NCI-H2107 treated with DMSO at 0.1 percent for 48 hours (cell line): ENCODE measurements at regions not wholly inside any gene's neighbourhood (a gene's known extent, or its start where the extent isn't known, plus 50 kb on each side); places are given as distances from the start of the nearest gene placed in this dataset.
"Not testable (repeated sequence)": the region's sequence is repeated elsewhere in the genome, so short reads cannot be mapped to it uniquely, and the experiment has no call there.

Source experiments
- DNase-seq: peaks from one replicate; lab custom pipeline; 2025; ENCODE audit not compliant: unreplicated experiment; lab: John Stamatoyannopoulos, UW

DNA sequence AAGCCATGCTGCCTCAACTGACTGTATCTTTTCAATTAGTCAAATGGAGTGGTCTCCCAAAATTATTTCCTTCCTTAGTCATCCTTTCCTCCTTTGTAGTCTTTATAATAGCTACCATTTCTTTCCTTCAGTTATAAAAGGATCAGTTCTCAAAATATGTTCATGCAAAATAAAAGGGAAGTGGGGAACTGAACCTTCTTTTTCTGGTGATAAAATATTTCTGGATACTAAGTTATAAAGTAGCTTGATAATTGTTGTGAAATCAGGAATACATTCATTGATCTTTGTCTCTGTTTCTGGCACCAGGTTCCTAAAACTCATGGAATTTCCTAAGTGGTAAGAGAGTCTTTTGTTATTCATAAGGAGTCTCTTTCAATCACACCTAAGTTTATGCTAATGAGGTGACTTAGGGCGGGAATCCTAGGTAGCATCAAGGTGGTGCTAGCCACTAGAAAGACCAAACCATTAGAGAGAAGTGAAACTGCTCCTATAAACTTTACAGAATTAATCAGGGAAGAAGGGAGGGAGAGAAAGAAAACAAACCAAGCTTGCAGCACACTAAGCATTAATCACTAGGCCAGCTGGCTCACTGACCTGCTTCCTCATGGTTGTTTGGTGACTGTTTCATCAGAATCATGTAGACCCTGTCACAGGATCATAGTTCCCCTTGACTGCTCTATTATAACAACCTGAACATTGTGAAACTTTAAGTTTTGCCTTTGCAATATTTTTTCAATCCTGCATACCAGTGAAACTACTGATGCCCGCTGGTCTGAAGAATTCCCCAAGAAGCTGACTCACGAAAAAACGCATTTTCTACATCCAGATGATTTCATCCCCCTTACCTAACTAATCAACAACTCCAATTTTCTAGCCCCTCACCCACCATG lies 161.6 kb upstream of the PTBP2 start:
- no peak for DNase-seq

DNA sequence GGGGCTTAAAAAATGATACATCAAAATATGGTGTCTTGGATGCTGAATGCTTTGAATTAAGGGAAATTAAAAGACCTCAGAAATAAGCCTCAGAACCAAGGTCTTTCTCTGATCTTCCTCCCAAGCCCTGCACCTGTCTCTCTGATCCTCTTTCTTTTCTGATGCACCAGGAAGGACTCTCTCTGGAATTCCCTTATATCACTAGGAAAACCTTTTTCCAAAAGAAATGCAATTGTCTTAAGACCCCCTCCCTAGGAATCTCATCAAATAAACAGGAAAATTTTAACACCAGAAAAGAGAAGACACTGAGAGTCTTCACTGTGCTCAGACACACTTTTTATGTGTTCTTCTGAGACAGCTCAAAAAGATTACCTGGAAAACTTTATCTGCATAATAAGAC lies 159.5 kb upstream of the PTBP2 start:
- DNase-seq, result no peak

DNA sequence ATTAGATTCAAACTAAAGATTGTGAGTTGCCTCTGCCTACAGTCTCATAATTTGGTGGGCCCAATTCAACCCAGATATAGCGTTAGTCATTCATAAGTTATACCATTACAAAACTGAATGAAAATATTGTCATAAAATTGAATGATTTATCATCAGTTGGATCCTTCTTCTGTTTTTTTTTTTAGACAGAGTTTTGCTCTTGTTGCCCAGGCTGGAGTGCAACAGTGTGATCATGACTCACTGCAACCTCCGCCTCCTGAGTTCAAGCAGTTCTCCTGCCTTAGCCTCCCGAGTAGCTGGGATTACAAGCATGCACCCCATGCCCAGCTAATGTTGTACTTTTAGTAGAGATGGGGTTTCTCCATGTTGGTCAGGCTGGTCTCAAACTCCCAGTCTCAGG lies 157.2 kb upstream of the PTBP2 start:
- DNase-seq, result not testable (repeated sequence)

DNA sequence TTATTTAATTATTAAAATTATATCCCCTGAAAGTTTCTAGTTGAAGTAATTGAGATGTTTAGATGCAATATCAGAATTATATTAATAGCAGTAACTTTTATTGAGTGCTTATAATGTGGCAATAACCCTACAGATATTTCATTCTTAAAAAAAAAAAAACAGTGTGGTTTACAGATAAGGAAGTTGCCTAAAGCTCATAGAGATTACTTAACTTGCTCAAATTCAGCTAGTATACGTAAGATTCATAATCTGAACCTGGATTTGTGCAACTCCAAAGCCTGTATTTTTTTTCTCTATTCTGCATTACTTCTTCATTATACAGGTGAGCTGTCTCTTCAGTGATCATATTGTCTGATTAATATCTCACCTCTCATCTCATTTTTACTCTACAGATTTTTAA lies 156.0 kb upstream of the PTBP2 start:
- DNase-seq, result no peak

DNA sequence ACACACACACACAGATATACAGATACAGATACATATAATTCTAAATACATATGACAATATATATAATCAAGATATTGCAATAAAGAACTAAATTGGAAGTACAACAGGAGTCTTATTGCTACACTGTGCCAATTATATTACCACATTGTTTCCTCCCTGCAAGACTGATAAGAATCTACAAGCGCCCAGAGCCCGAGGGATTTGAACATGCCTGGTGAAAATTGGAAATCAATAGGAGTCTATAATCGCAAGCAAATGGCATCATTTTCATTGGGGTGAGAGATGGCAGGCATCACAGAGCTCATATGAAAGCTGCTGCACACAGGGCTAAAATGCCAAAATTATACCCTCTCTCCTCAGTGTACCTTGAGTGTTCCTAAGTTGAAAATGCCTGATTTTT lies 152.9 kb upstream of the PTBP2 start:
- DNase-seq, result no peak

DNA sequence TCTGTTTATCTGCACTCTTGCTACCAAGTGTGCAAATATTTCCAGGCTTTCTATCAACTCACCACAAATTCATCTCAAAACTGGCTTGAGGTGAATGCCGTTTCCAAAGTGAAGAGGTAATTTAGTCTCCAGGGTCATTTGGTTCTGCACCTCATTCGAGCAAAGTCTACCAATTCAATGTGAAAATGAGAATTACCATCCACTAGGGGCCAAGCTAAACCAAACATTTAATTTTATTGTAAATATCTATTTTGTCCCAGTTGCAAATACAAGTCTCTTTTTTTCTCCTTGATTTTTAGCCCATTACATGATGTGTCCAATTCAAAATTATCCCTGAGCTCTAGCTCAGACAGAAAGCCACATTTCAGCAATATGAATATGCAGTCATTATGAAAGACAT lies 152.3 kb upstream of the PTBP2 start:
- no peak for DNase-seq

DNA sequence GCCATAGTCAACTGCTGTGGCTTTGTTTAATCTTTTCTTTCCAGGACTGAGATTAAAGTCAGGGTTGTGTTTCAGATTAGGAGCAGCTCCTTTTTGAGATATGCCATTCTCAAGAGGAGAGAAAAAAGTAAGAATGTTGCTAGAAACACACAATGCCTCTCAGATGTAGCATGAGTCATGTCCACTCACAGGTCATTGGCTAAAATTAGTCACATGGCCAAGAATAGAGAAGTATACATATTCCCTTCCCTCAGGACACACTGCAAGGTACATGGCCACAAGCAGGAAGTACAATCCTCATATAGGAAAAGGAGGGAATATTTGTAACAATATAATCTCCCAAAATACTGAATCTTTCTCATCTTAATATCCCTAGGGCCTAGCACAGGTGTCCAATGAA lies 141.9 kb upstream of the PTBP2 start:
- DNase-seq, result no peak

DNA sequence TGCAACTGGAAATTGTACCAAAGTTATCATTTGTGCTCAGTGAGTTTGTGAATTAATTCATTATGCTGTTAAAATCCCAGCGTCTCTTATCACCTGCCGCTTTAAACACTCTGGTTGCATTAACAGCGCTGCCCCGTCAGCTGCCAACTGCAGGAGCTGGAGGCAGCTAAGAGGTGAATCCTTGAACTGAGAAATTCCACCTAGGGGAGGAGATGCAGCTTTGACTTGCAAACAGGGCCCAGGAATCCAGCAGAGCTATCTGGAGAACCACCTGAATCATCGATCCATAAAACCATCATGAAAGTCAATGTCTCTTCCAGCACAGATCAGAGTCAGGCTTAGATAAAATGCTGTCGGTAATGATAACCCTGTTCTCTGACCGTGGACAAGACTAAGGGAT lies 140.7 kb upstream of the PTBP2 start:
- no peak for DNase-seq

DNA sequence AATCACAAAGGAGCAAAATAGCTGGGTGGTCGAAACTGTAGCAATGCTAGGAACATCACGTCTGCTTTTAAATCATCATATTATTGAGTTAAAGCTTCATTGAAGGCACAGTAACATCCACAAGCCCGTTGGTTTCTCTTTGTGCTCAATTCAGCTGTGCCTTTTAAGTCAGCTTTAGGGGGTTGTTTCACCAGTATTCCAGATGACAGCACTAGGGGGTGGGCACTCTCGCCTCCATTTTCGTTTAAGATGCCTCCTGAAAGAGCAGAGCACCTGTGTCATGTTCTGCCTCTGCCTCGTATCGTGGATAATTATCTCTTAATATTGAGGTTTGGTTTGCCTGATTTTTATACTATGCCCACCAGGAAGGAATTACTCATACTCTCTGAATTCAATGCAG lies 139.8 kb upstream of the PTBP2 start:
- DNase-seq, result no peak

DNA sequence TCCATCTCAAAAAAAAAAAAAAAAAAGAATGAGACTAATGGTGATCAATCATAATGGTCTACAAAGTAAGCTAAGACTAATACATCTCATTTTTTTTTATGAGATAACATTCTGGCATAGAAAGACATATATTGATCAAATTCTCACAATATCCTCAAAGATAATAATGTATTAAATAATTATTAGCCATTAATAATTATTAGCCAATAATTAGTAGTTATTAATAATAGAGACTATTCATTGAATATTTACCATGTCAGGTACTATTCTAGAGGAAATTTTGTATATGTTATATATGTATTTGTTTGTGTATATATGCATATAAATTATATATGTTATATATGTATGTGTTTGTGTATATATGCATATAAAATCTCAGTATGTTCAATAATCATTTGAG lies 137.7 kb upstream of the PTBP2 start:
- no peak for DNase-seq

DNA sequence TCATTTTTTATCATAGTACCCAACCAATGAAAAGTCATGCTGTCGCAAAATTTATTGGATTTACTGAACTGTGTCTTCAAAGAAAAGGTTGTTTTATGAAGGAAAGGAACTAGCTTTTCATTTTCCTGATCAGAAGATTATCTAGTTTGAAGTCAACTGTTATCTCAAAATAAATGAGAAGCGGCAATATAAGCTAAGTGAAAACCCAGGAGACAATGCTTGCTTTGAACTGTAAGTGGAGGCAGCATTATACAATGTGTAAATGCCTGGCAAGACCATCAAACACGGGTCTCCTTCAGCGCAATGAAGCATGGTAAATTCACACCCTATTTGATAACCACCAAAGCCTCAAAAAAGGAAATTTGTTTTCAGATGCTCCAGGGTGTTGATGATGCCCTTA lies 134.4 kb upstream of the PTBP2 start:
- DNase-seq, result no peak

DNA sequence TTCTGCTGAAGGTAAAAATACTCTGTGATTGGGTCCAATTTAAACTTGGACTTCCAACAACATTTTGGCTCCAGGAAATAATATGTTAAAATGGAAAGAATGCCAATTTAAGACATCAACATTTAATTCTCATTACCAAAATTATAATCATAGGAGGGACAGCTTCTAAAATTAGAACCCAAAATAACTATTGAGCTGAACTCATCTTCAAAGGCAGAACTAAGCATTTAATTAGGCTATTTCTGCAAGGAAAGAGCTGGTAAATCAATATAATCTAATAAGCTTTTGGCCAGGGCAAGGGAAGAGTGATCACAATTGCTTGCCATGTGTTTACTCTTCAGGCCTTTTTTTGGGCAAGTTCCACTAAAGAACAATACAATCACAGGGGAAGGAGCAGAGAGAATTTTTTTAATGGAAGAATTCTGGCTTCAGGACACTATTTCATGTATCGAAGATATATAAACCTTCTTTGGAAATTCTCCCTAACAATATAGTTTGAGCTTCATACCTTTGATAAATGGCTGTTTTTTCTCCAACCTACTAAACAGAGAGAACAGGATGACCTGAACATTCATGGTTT lies 133.1 kb upstream of the PTBP2 start:
- no peak for DNase-seq

DNA sequence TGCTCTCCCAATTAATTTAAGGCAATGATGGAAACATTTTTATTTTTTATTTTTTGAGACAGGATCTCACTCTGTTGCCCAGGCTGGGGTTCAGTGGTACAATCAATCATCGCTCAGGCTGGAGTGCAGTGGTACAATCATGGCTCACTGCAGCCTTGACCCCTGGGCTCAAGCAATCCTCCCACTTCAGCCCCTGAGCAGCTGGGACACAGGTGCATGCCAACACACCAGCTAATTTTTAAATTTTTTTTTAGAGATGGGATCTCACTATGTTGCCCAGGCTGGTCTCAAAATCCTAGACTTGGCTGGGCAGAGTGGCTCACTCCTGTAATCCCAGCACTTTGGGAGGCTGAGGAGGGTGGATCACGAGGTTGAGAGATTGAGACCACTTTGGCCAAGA lies 126.1 kb upstream of the PTBP2 start:
- DNase-seq, result not testable (repeated sequence)

DNA sequence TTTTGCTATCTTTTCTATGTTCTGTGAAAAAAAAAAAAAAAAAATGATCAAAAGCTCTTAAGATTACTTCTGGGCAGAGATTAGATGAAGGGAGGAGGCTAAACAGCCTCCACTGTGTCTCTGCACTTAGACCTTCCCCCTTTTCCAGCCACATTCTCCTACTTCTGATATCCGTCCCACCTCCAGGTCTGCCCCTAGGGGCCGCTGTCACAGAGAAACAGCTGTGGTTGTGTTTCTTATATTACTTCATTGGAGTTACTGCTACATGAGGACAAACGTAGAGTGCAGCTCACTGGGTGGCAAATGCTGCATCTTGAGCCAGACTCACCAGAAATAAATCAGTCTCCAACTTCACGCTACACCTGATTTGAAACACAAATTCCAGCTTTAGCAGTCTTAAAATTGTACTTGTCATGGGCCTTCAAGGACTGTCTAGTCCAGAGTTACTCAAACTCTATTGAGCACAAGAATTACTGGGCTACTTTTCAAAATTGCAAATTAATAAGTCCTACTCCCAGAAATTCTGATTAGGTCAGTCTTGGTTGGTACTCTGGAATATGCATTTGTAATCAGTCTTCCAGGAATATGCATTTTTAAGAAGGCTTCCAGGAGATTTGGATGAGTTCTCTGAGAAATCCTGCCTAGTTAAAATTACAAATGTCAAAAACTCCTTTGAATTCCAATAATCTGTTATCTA lies 125.2 kb upstream of the PTBP2 start:
- DNase-seq, result no peak

DNA sequence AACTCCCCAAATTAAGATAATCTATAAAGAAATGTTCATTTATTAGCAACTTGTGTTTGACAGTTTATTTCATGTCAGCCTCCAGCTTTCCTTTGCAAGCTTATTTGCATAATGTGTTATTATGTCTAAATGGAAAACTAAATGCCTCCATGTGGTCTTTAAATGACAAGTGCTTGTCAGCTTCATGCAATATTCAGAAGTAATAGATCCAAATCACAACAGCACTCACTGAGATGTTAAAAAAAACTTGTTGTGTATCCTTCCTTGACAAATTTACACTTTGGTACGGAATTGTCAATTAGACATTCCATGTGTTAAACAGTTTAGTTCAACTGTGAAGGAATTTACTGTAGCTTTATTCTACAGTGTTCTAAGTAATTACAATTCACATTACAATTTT lies 124.4 kb upstream of the PTBP2 start:
- DNase-seq, result no peak

DNA sequence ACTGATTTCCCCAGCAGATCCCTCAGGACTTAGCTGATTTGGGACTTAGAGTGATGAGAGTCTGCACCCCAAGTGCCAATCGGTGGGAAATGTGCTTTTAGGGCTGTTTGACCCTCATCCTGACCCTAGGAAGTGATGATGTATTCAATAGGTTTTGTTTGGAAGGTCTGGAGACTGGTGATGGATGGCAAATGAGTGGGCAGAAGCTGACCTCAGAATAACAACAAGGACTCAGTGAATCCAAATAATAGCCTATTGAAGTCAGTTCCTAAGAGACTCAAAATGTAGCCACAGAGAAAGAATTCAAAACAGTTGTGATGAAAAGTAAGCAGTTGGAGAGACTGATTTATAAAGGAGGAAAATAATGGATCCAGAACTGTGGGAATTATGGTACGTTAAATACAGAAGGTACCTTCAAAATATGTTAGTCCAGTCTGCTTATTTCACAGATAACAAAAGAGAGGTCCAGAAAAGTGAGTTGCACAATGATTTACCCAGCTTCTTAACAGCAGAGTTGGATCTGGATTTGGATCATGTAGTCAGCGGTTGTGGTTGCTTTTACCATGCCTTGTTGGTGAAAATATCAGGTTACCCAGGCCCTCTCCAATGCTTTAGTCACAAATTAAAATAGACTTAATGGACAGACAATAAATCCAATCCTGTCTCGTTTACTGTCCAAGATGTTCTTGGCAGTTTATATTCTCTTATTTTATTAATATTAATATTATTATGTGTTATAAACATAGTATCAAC lies 123.0 kb upstream of the PTBP2 start:
- DNase-seq, result no peak

DNA sequence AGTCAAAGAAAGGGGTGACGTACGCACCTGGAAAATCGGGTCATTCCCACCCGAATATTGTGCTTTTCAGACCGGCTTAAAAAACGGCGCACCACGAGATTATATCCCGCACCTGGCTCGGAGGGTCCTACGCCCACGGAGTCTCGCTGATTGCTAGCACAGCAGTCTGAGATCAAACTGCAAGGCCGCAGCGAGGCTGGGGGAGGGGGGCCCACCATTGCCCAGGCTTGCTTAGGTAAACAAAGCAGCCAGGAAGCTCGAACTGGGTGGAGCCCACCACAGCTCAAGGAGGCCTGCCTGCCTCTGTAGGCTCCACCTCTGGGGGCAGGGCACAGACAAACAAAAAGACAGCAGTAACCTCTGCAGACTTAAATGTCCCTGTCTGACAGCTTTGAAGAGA lies 117.0 kb upstream of the PTBP2 start:
- not testable (repeated sequence) for DNase-seq

DNA sequence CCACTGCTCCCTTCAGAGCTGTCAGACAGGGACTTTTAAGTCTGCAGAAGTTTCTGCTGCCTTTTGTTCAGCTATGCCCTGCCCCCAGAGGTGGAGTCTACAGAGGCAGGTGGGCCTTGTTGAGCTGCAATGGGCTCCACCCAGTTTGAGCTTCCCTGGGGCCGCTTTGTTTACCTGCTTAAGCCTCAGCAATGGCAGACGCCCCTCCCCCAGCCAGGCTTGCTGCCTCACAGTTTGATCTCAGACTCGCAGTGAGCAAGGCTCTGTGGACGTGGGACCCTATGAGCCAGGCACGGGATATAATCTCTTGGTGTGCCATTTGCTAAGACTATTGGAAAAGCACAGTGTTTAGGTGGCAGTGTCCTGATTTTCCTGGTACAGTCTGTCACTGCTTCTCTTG lies 104.2 kb upstream of the PTBP2 start:
- not testable (repeated sequence) for DNase-seq

DNA sequence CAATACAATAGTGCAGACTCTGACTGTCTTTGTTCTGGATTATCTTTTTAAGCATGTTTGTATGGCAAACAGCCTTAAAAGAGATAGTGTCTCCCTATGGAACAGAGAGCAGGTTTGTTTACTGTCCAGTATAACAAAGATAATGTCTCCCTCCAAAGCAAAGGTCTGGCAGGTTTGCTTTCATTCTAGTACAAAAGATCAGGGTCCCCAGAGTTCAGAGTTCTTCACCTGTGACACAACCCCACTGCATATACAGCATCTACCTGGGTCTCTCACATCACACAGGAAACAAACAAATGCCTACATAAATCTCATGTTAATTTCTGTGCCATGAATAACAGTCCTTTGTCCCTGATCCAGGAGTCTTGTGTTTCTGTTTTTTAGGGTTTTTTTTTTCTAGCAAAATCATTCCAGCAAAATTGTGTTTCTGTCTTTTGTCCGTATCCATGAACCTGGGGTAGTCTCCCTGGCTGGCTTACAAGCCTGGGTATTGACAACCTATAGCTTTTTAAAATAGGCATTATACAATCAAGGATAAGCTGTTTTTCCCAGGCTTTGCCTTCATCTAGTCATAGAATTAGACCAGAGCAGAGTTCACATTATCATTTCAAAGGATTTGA lies 89.4 kb upstream of the PTBP2 start:
- DNase-seq, result no peak

DNA sequence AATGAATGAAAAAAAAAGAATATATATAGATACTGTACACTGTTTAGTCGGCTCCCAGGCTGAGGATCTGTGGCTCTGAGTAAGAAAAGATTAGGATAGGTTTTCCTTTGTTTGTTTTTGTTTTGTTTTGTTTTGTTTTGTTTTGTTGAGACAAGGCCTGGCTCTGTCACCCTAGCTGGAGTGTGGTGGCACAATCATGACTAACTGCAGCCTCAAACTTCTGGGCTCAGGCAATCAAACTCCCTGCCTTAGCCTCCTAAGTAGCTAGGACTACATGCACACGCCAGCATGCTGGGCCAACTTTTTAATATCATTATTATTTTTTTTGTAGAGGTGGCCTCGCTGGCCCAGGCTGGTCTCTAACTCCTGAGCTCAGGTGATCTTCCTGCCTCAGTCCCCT lies 87.9 kb upstream of the PTBP2 start:
- DNase-seq, result no peak

DNA sequence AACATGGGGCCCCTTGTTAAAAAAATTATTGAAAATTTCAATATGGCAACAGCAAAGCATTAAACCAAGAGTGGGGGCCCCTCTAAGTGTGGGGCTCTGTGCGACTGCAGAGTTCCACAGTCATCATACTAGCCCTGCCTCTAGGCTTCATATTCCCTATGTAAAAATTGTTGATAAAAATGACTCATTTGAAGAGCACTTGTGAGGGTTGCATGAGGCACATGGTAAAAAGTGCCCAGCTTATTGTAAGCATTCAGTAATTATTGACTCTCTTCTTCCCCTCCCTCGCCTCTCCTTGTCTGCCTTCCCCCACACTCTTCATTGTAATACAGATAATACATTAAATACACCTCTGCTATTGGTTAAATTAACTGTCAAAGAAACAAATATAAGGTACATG lies 86.7 kb upstream of the PTBP2 start:
- no peak for DNase-seq
